ENCODE measurements at regions not wholly inside any gene's neighbourhood (a gene's known extent, or its start where the extent isn't known, plus 50 kb on each side); places are given as distances from the start of the nearest gene placed in this dataset.

- DNase-seq = no peak
Measured at GRCh38 chr5:135721548-135722090, 112.8 kb upstream of the SLC25A48 start.

- no peak for DNase-seq
Measured at GRCh38 chr5:135720191-135720590, 114.3 kb upstream of the SLC25A48 start.

DNA sequence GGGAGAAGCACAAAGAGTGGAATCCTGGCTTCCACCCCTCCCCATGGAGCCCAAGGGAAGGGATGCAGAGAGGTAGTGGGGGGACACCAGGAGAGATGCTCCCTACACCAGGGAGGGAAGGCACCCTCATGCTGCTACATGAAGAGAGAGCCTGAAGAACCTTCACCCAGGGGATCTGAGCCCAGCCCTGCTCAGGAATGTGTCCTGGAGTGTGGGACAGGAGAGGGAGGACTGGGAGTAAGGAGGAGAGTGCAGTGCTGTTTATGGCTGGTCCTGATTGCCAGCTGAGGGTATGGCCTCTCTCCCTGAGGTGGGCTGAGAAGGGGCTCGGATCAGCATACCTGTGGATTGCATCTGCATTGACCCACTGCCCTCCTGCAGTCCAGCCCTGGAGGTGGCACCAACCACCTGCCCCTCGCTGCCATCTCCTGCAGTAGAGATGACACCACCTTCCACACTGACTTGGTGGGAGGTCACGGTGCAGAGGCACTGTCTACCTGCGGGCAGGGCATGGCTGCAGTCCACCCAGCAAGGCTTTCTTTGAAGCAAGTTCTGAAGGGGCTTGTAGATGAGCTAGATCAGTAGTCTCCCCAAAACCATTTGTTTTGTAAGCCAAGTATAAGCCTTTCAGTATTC is 114.9 kb upstream of the SLC25A48 start:
- DNase-seq = no peak

DNA sequence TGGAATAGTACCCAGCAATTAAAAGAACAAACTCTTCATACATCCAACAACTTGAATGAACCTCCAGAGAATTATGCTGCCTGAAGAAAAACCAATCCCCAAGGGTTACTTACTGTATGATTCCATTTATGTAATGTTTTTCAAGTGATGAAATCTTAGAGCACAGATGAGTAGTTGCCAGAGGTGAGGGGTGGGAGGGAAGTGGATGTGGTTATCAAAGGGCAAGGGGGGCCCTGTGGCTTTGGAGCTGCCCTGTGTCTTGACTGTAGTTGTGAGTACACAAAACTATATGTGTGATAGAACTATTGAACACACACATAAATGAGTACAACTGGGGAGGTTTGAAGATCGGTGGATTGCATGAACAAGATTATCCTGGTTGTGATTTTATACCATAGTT is 115.8 kb upstream of the SLC25A48 start:
- DNase-seq = no peak

GRCh38 chr5:135718151-135718550 is 116.3 kb upstream of the SLC25A48 start:
- DNase-seq = no peak

DNA sequence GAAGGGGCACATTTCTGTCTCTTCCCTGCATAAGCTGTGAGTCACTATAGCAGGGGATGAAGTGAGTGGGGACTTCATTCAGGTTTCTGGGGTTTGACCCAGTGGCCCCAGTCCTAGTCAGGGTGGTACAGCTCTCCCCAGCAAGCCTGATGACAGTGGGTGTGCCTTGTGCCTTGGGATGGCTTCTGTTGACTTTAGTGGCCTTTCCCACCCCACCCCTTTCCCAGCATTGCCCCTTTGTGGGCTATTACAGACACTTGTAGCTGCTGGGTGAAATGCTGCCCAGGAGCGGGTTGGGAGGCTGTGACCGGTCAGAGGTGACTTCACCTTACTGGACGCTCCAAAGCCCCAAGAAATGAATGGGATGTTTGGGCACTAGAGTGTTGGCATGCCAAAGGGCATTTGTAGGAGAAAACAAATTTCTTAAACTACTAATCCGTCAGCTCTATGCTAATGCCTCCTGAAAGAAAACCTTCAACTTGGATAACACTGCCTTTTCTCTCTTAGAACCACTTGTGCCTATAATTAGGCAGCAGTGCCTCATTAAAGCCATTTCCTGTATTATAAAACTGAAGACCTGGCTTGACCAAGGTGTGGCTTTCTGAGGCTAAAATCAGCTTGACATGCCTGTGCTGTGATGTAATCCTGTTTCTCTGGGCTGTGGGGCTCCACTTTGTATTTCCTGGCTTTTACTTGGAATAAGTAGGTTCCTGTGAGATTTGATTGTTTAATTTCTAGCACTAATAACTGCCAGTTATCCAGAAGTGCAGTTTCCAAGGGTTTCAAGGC is 119.0 kb upstream of the SLC25A48 start:
- no peak for DNase-seq

DNA sequence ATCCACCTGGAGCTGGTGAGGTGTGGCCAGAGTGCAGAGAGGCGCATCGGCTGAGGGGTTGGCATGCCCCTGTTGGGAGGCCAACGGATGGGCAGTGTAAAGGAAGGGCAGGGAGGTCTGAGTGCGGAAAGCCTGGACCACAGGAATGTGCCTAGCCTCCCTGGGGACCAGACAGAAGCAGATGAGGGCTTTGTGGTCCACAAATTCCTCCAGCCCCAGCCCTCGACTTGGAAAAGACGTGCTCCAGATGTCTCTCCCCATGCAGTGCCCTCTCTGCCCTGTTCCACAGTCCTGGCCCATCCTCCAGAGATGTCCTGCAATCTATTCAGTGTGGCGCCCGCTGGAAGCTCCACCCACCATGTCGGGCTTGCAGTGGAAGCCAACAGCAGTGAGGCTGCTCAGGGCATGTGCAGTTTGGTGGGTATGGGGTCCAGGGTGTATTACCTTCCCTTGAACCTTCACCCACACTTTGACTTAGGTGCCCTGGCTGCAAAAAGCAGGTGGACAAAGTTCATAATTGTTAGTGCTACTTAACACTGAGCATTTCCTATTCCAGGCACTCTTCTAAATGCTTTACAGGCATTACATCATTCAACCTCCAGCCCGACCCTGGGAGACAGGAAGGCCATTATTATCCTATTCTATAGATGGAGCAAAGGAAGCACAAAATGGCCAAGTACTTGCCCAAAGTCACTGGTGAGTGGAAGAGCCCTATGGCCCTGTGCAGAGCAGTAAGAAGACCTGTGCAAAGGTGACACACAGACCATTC is 120.2 kb upstream of the SLC25A48 start:
- DNase-seq = no peak

GRCh38 chr5:135713161-135713915 is 121.1 kb upstream of the SLC25A48 start:
- no peak for DNase-seq

GRCh38 chr5:135711911-135712310 is 122.6 kb upstream of the SLC25A48 start:
- no peak for DNase-seq

GRCh38 chr5:135710045-135710675 is 124.3 kb upstream of the SLC25A48 start:
- DNase-seq = no peak

- DNase-seq = no peak
Measured at GRCh38 chr5:135709208-135709575, 125.3 kb upstream of the SLC25A48 start.

GRCh38 chr5:135708481-135709207 is 125.8 kb upstream of the SLC25A48 start:
- DNase-seq = no peak

GRCh38 chr5:135707302-135707701 is 127.2 kb upstream of the SLC25A48 start:
- DNase-seq = no peak

GRCh38 chr5:135706893-135707292 is 127.6 kb upstream of the SLC25A48 start:
- no peak for DNase-seq

GRCh38 chr5:135706474-135706873 is 127.7 kb upstream of the CXCL14 start:
- no peak for DNase-seq

- no peak for DNase-seq
Measured at GRCh38 chr5:135705941-135706466, 127.2 kb upstream of the CXCL14 start.

GRCh38 chr5:135705141-135705631 is 126.4 kb upstream of the CXCL14 start:
- DNase-seq = no peak

- no peak for DNase-seq
Measured at GRCh38 chr5:135704616-135705015, 125.8 kb upstream of the CXCL14 start.

DNA sequence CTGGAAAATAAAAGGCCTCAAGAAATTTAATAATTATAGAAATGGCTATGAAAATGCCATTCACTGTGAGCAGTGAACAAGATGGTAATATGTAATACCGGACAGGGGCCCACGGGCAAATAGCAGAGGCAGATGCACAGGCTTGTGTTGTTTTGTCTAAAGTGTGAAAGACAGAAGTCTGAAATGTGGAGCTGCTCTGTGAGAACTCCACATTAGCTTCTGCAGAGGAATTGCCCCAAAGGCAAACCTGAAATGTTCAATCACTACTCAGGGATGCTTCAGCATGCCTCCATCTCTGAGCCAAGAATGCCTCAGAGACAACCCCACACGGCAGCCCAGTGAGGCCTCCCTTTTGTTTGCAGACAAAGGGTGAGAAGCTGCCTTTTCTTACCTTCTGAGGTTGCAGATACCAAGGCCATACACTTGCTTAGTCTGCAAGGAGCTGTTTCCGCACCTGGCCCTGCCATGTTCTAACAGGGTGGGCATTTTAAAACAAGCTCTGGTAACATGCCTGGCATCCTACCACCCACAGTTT is 124.3 kb upstream of the CXCL14 start:
- no peak for DNase-seq

- no peak for DNase-seq
Measured at GRCh38 chr5:135702191-135702590, 123.4 kb upstream of the CXCL14 start.

GRCh38 chr5:135700731-135701130 is 121.9 kb upstream of the CXCL14 start:
- DNase-seq = no peak

Measured in NCI-H2171 treated with DMSO at 0.1 percent for 48 hours (cell line).